GM19035 (cell line): ENCODE measurements at regions not wholly inside any gene's neighbourhood (a gene's known extent, or its start where the extent isn't known, plus 50 kb on each side); places are given as distances from the start of the nearest gene placed in this dataset.
"Not testable (repeated sequence)": the region's sequence is repeated elsewhere in the genome, so short reads cannot be mapped to it uniquely, and the experiment has no call there.

ENCODE experiments used
- ATAC-seq: cut with Tn5 transposase; IDR thresholded peaks from one replicate; pipeline ENCODE4 v1.9.1; 2021; ENCODE audit not compliant: unreplicated experiment

DNA sequence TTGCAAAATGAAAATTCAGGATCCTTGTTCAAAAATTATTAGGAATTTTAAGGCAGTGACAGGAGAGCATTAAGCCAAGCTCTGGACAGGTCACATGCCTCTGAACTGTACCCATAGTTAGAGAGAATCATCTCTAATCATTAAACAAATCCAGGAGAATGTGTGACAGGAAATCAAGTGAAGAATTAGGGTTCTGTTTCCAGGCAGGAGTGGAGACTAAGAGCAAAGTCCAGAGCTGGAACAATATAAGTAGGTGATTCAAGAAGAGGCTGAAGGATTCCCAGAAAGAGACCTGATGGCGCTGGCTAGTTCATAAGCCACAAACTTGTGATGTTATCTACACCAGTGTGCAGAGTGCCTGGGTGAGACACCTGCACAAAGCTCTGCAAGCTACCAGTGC lies 104.6 kb upstream of the PRKG2 start:
- no peak for ATAC-seq

DNA sequence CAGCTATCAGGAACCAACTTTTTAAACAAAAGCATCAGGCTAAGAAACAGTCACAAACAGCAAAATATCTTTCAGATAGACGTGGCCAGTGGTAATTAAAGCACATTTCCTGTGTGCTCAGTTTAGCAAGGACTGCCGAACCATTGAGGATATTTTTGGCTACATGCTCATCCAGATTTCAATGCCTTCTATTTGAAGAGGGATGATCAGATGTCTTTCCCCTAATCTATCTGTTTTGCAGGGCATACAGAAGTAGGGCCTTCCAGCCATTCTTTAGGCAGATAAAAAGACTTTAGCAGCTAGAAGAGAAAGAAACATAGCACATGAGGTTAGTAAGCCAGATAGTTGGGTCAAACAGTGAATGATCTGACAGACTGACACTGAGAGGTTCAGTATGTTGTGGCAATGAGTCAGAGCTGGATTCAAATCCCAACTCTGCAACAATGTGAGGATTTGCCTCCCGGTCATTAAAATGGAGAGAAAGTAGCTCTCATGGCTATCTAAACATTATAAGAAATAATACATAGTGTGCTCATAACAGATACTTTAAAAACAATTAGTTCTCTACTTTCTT lies 100.0 kb upstream of the PRKG2 start:
- ATAC-seq = no peak

DNA sequence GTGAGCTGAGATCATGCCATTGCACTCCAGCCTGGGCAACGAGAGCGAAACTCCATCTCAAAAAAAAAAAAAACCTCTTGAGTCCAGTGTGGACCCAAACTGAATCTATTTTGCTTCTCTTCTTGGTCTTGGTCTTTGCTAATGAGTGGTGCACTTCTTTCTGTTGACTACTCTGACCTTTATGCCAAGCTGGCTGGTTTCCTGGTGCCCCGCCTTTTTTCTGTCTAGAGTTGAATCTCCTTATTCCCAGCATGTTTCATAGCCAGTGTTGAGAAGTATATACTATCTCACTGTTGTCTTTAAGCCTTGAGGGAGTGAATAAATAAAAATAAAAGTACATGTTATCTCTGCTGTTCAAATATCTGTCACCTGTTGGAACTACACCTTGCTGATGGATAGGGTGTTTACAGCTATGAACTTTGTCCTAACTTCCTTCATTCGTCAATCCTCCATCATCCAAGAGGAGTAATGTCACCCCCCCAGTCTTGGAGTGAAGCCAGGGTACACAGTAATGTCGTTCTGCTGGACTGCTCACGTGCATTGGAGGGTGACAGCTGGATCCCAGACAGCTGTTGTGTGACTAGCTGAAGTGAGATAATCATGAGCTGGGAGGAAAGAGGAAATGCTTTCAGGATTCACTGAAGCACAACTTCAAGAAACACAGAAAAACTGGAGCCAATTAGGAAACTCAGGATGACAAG lies 99.3 kb upstream of the PRKG2 start:
- ATAC-seq = no peak

GRCh38 chr4:81307991-81308390 lies 93.0 kb upstream of the PRKG2 start:
- ATAC-seq = no peak

DNA sequence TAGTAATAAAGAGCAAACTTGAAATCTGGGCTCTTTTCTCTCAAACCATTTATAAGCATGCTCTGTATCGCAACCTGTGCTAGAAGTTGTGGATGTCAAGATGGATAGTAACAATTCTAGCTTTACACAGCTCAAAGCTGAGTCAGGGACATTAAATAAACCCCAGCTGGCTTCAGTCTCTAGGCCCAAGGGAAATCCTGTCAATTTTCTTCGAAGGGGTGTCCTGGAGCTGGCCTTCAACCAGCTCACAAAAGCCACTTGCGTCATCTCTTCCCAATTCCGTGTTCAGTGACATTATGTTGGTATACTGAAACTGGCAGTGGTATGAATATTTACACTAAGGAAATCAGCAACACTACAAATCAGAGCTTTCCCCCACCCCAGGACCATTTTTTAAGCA lies 89.8 kb upstream of the PRKG2 start:
- no peak for ATAC-seq

GRCh38 chr4:81300352-81300751 lies 85.3 kb upstream of the PRKG2 start:
- not testable (repeated sequence) for ATAC-seq

DNA sequence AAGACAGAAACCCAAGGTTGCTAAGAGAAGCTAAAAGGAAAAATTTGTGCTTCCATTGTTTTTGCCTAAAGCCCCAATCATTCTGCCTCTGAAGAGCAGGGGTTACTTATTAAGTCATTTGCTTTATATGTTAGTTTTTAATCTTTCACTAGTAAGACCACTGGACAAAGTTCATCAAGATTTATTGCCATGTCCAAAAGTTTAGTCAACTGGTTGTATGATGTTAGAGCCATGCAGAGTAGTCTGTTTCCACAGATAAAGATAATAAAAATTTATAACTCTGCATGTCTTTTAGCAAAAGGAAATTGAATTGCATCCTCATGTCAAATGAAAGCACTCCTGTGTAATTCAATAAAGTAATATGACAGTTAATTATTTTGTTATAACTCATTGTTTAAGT lies 75.8 kb upstream of the PRKG2 start:
- ATAC-seq = no peak

- no peak for ATAC-seq
Observed at GRCh38 chr4:81287101-81287500, 72.1 kb upstream of the PRKG2 start.

DNA sequence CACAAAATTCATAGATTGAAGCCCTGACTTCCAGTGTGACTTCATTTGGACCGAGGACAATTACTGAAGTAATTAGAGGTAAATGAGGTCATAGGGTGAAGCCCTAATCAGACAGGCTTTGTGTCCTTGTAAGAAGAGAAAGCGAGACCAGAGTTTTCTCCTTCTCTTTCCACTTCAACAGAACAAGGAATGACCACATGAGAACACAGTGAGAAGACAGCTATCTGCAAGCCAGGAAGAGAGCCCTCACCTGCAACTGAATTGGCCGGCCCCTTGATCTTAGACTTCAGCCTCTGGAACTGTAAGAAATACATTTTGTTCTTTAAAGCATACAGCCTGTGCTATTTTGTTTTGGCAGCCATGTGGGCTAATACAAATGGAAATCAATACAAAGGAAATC lies 67.1 kb upstream of the PRKG2 start:
- no peak for ATAC-seq

DNA sequence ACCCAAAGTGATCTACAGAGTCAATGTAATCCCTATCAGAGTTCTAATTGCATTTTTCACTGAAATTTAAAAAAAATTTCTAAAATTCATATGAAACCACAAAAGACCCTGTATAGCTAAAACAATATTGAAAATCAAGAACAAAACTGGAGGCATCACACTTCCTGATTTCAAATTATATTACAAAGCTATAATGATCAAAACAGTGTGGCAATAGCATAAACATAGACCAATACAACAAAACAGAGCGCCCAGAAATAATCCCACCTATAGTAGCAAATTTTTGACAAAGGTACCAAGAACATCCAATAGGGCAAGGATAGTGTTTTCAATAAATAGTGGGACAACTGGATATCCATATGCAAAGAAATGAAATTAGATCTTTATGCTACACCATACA lies 59.4 kb upstream of the PRKG2 start:
- ATAC-seq = no peak

- ATAC-seq = no peak
Observed at GRCh38 chr4:81272671-81273070, 57.6 kb upstream of the PRKG2 start.
